Osteoblast (primary cell): ENCODE measurements at regions not wholly inside any gene's neighbourhood (a gene's known extent, or its start where the extent isn't known, plus 50 kb on each side); places are given as distances from the start of the nearest gene placed in this dataset.

Experiments used
- DNase-seq: peaks from one replicate; pipeline ENCODE4 v3.0.0; 2011; ENCODE audit warnings: low spot score, mixed read lengths; ENCODE audit not compliant: insufficient read length; ENCODE audit errors: missing footprints
- H2AFZ ChIP-seq: 2 replicates; pipeline ENCODE4 v1.6.0; 2011; ENCODE audit warnings: mild to moderate bottlenecking, low read length
- H3K27ac ChIP-seq: 2 replicates; pipeline ENCODE4 v1.5.1; 2011; ENCODE audit warnings: mild to moderate bottlenecking, low read depth, low read length, moderate library complexity
- H3K27me3 ChIP-seq: 2 replicates; pipeline ENCODE4 v1.6.0; 2012; ENCODE audit warnings: mild to moderate bottlenecking, control low read depth, inconsistent platforms, low read length, moderate library complexity; ENCODE audit not compliant: insufficient read depth
- H3K36me3 ChIP-seq: 2 replicates; pipeline ENCODE4 v1.5.1; 2011; ENCODE audit warnings: mild to moderate bottlenecking, low read length, control low read depth, moderate library complexity; ENCODE audit not compliant: insufficient read depth
- H3K4me1 ChIP-seq: 2 replicates; pipeline ENCODE4 v1.5.1; 2011; ENCODE audit warnings: mild to moderate bottlenecking, low read length, control low read depth, moderate library complexity; ENCODE audit not compliant: insufficient read depth
- H3K4me2 ChIP-seq: 2 replicates; pipeline ENCODE4 v1.6.0; 2011; ENCODE audit warnings: mild to moderate bottlenecking, low read length; ENCODE audit not compliant: insufficient read depth
- H3K4me3 ChIP-seq: fragments of 200-600 bp; sonication (generic); 3 replicates; pipeline ENCODE4 v1.5.1; 2012; ENCODE audit warnings: mild to moderate bottlenecking, low read length, inconsistent platforms; ENCODE audit not compliant: insufficient read depth
- H3K79me2 ChIP-seq: 2 replicates; pipeline ENCODE4 v1.6.0; 2012; ENCODE audit warnings: mild to moderate bottlenecking, low read length, control low read depth, inconsistent platforms; ENCODE audit not compliant: insufficient read depth
- H3K9me3 ChIP-seq: 2 replicates; pipeline ENCODE4 v1.5.1; 2011; ENCODE audit warnings: low read depth, low read length, control low read depth
- H4K20me1 ChIP-seq: 2 replicates; pipeline ENCODE4 v1.6.0; 2012; ENCODE audit warnings: mild to moderate bottlenecking, low read length, control low read depth; ENCODE audit not compliant: insufficient read depth
- CTCF ChIP-seq: IDR thresholded peaks from 2 replicates; pipeline ENCODE4 v1.5.1; 2011; ENCODE audit warnings: mild to moderate bottlenecking, low read depth, low read length, moderate library complexity; ENCODE audit errors: extremely low read depth

- no peaks in the 10 kb centered on the region for H3K9me3 ChIP-seq
- no peaks in the 10 kb centered on the region for H3K27me3 ChIP-seq
- no peak overlapping the region for H3K4me2 ChIP-seq
- no peak overlapping the region for H3K4me3 ChIP-seq
- H2AFZ ChIP-seq, result no peak overlapping the region
- no peaks in the 10 kb centered on the region for H4K20me1 ChIP-seq
- no peaks in the 10 kb centered on the region for H3K79me2 ChIP-seq
- H3K4me1 ChIP-seq, result no peaks in the 10 kb centered on the region
- no peaks in the 10 kb centered on the region for H3K36me3 ChIP-seq
- H3K27ac ChIP-seq, result no peak overlapping the region
- TF ChIP-seq CTCF, result no peak
- no peak for DNase-seq
Observed at GRCh38 chr12:17372508-17372907, 717.5 kb downstream of the RERGL start.

GRCh38 chr12:17371491-17372215 is 718.3 kb downstream of the RERGL start:
- no peaks in the 10 kb centered on the region for H4K20me1 ChIP-seq
- no peak overlapping the region for H3K27ac ChIP-seq
- H3K79me2 ChIP-seq, result no peaks in the 10 kb centered on the region
- no peaks in the 10 kb centered on the region for H3K27me3 ChIP-seq
- H3K4me3 ChIP-seq, result no peak overlapping the region
- no peak for TF ChIP-seq CTCF
- no peak overlapping the region for H2AFZ ChIP-seq
- H3K4me1 ChIP-seq, result no peaks in the 10 kb centered on the region
- H3K9me3 ChIP-seq, result no peaks in the 10 kb centered on the region
- H3K4me2 ChIP-seq, result no peak overlapping the region
- DNase-seq, result no peak
- H3K36me3 ChIP-seq, result no peaks in the 10 kb centered on the region

GRCh38 chr12:17370621-17371020 is 719.4 kb downstream of the RERGL start:
- TF ChIP-seq CTCF, result no peak
- Histone ChIP-seq H3K27me3 (no peaks in the 10 kb centered on the region), H3K36me3 (no peaks in the 10 kb centered on the region), H3K27ac (no peak overlapping the region), H3K4me2 (no peak overlapping the region), H4K20me1 (no peaks in the 10 kb centered on the region), H3K79me2 (no peaks in the 10 kb centered on the region), H3K4me3 (no peak overlapping the region), H2AFZ (no peak overlapping the region), H3K4me1 (no peaks in the 10 kb centered on the region), H3K9me3 (no peaks in the 10 kb centered on the region)
- DNase-seq, result no peak

GRCh38 chr12:17369556-17369955 is 720.4 kb downstream of the RERGL start:
- H3K4me1 ChIP-seq, result no peaks in the 10 kb centered on the region
- H3K36me3 ChIP-seq, result no peaks in the 10 kb centered on the region
- no peak overlapping the region for H2AFZ ChIP-seq
- no peaks in the 10 kb centered on the region for H3K9me3 ChIP-seq
- no peaks in the 10 kb centered on the region for H3K27me3 ChIP-seq
- H3K4me3 ChIP-seq, result no peak overlapping the region
- no peaks in the 10 kb centered on the region for H4K20me1 ChIP-seq
- DNase-seq, result no peak
- H3K79me2 ChIP-seq, result no peaks in the 10 kb centered on the region
- no peak for TF ChIP-seq CTCF
- H3K27ac ChIP-seq, result no peak overlapping the region
- H3K4me2 ChIP-seq, result no peak overlapping the region
